GM21360 (cell line): ENCODE measurements at regions not wholly inside any gene's neighbourhood (a gene's known extent, or its start where the extent isn't known, plus 50 kb on each side); places are given as distances from the start of the nearest gene placed in this dataset.

Experiments used
- ATAC-seq: cut with Tn5 transposase; IDR thresholded peaks from one replicate; pipeline ENCODE4 v1.9.1; 2021; ENCODE audit warnings: mild to moderate bottlenecking, moderate library complexity; ENCODE audit not compliant: unreplicated experiment

- ATAC-seq, result no peak
These were observed 171.1 kb downstream of the KCTD12 start for GRCh38 chr13:76715075-76715474.

- no peak for ATAC-seq
These were observed 172.9 kb downstream of the KCTD12 start for GRCh38 chr13:76713280-76713679.

GRCh38 chr13:76711550-76712182 lies 174.5 kb downstream of the KCTD12 start:
- no peak for ATAC-seq

- ATAC-seq, result no peak
These were observed 176.4 kb downstream of the KCTD12 start for GRCh38 chr13:76709851-76710250.

- ATAC-seq, result no peak
These were observed 178.0 kb downstream of the KCTD12 start for GRCh38 chr13:76708138-76708688.

GRCh38 chr13:76707360-76707759 lies 178.8 kb downstream of the KCTD12 start:
- ATAC-seq, result no peak

GRCh38 chr13:76703621-76704288 lies 182.4 kb downstream of the KCTD12 start:
- no peak for ATAC-seq

GRCh38 chr13:76703216-76703615 lies 183.0 kb downstream of the KCTD12 start:
- ATAC-seq, result no peak

- no peak for ATAC-seq
These were observed 188.9 kb downstream of the KCTD12 start for GRCh38 chr13:76697288-76697687.

GRCh38 chr13:76696370-76696769 lies 189.8 kb downstream of the KCTD12 start:
- ATAC-seq, result no peak

- ATAC-seq, result no peak
These were observed 193.1 kb downstream of the KCTD12 start for GRCh38 chr13:76693086-76693485.

- no peak for ATAC-seq
These were observed 193.9 kb downstream of the KCTD12 start for GRCh38 chr13:76692346-76692745.

GRCh38 chr13:76690611-76691010 lies 195.6 kb downstream of the KCTD12 start:
- ATAC-seq, result no peak

- ATAC-seq, result no peak
These were observed 198.7 kb downstream of the KCTD12 start for GRCh38 chr13:76687467-76687866.

GRCh38 chr13:76685938-76686337 lies 200.3 kb downstream of the KCTD12 start:
- no peak for ATAC-seq

GRCh38 chr13:76684336-76684735 lies 201.9 kb downstream of the KCTD12 start:
- no peak for ATAC-seq

- ATAC-seq, result no peak
These were observed 202.4 kb downstream of the KCTD12 start for GRCh38 chr13:76683854-76684253.

- ATAC-seq, result no peak
These were observed 203.0 kb downstream of the KCTD12 start for GRCh38 chr13:76683168-76683567.

GRCh38 chr13:76680112-76680511 lies 206.1 kb downstream of the KCTD12 start:
- ATAC-seq, result no peak

GRCh38 chr13:76677043-76677442 lies 209.2 kb downstream of the KCTD12 start:
- no peak for ATAC-seq

- ATAC-seq, result no peak
These were observed 213.8 kb downstream of the KCTD12 start for GRCh38 chr13:76672420-76672819.

GRCh38 chr13:76668716-76669115 lies 217.5 kb downstream of the KCTD12 start:
- no peak for ATAC-seq
